ENCODE measurements at regions not wholly inside any gene's neighbourhood (a gene's known extent, or its start where the extent isn't known, plus 50 kb on each side); places are given as distances from the start of the nearest gene placed in this dataset.

GRCh38 chr6:21518317-21518716 is 75.2 kb upstream of the SOX4 start:
- TF ChIP-seq CTCF (IDR thresholded peaks at IDR 0.05) (no peak), EZH2 (IDR thresholded peaks at IDR 0.05; ENCODE audit: borderline replicate concordance, insufficient read depth, low read depth, low read length, poor library complexity, severe bottlenecking) (no peak)

All from B cell (primary cell).